HG03066 (cell line): ENCODE measurements at regions not wholly inside any gene's neighbourhood (a gene's known extent, or its start where the extent isn't known, plus 50 kb on each side); places are given as distances from the start of the nearest gene placed in this dataset.

ENCODE experiments used
- ATAC-seq: cut with Tn5 transposase; IDR thresholded peaks from one replicate; pipeline ENCODE4 v1.9.1; 2021; ENCODE audit warnings: low read depth; ENCODE audit not compliant: unreplicated experiment

DNA sequence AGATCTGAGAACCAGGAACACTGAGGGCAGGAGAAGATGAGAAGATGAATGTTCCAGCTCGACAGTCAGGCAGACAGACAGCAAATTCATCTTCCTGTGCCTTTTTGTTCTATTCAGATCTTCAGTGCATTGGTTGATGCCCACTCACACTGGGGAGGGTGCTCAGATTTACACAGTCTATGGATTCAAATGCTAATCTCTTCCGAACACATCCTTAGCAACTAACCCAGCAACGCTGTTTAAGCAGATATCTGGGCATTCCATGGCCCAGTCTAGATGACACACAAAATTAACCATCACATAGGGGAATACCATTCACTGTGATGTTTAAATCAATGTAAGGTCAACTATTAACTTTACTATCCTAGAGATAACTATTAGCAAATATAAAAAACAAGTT is 571.9 kb downstream of the NYAP2 start:
- ATAC-seq, result no peak

DNA sequence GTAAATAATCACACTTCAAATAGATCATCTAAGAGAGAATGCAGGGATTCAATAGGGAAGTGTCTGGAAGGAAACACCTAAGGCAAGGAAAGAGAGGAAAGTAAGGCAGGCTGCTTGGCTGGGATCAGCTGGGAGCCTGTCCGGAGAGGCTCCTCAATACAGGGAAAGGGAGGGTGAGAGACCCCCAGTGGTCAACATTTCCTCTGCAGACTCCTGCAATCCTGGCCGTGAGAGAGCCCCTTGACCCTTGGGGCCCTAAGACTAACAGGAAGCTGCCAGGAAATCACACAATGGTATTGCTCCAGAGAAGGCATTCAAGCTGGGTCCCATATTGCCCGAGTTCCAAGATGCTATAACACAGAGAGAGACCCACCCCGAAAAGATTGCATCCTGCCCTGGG is 549.4 kb downstream of the NYAP2 start:
- no peak for ATAC-seq

DNA sequence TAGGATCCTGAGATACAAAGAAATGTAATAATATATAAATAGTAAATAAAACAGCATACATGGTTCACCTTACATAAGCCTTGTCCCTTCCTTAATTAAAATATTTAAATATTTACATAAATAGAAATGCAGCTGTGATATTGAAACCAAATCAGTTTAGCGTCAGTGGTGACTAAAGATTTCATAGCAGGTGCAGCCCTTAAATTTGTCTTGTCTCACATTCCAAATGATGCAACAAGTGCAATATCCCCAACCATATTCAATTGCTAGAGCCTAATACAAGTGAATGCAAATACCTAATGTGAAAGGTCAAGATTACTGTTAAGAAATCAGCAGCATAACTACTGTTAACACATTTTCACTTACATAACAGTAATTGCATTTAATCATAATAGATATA is 539.5 kb downstream of the NYAP2 start:
- no peak for ATAC-seq

DNA sequence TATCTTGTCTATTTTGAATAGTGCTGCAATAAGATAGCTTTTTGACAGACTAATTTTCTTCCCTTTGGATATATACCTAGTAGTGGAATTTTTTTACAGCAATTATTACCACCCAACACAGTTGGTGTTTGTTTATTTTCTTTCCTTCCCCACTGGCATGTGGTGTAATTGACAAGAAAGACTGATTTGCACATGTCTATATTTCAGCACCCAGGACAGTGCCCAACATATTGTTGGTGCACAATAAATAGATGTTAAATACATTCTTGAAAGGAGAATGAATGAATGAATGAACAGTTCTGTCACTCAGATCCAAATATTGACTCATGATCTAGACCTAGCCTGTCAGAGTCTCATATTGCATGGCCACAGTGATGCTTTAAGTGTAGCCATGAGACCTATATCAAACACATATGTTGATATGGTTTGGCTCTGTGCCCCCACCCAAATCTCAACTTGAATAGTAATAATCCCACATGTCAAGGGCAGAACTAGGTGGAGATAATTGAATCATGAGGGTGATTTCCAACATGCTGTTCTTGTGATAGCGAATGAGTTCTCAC is 538.2 kb downstream of the NYAP2 start:
- no peak for ATAC-seq

DNA sequence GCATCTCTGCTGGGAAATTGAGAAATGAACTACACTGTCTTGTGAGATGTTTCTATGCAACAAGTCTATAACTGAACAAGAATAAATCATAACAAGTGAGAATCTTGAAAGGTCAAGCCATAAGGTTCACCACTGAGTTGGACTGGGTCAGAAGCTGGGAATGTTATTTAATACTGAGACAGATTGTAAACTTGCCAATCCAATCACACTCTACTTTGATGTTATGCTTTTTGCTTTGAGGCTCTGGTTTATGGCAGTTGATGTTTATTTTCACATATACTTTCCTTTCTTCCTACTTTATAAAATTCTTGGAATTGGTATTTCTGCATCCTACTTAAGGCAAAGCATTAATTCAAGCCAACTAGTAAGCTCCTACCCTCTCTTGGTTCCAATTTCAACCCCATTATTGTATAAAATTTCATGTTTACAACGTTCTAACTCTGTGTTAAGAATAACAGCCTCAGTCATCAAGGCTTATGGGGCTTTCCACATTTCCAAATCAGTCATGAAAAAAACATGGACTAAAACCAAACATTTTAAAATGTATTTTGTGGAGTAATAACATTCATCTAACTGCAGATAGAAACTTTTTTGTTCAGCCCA is 533.4 kb downstream of the NYAP2 start:
- ATAC-seq, result no peak

DNA sequence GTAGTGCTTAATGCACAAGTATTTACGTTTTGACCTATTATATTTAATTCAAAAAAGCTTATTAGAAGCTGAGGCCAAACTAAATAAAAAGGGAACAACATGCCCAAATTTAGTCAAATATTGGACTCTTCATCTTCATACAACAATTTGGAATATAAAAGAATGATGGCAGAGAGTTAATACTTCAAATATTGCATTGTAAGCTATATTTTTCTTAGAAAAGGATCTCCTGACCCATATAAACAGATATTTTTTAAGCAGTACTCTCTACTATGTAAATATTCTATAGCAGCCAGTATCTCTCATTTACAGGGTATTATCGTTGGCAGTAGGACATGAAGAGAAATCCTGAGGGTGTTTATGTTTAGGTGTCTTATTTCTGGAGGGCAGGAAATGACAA is 531.2 kb downstream of the NYAP2 start:
- no peak for ATAC-seq

DNA sequence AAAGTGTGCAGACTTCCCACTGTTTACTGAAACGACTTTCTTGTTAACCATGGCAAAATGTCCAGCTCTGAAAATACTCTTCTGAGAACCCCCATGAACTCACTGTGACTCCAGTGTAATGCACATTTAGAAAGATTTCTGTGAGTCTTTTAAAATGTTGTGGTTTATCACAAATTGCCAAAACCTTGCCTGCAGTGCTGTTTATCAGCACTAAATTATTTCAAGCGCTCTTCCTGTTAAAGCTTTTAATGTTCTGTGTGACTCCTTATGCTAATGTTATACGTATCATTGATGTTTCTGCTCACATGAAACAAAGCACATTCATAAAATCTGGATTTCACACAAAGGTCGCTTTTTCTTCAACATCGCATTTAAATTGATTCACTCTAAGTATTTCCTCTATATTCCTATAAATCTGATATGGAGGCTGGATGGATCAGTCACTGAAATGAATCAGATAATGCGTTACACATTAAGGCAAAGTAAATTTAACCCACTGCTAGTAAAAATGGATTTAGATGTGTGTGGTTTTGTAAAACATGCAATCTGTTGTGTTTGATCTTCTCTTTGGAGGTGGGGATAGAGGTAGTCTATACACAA is 521.2 kb downstream of the NYAP2 start:
- no peak for ATAC-seq

DNA sequence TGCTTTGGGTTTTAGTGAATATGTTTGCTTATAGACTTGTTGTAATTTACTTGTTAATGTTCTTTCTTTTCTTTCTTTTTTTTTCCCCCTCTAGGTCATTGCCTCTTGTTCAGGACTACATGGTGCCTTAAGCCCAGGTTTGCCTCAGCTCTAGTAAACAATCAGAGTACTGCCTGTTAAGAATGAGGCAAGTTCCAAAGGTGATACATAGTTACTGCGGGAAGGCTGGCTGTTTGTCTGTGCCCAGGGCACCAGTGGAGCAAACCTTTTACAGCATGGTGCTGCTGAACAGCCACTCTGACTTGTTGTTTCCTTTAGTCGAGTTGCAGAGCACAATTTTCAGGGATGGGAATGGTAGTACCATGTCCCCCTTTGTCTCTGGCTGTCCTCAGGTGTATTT is 517.2 kb downstream of the NYAP2 start:
- ATAC-seq, result no peak

DNA sequence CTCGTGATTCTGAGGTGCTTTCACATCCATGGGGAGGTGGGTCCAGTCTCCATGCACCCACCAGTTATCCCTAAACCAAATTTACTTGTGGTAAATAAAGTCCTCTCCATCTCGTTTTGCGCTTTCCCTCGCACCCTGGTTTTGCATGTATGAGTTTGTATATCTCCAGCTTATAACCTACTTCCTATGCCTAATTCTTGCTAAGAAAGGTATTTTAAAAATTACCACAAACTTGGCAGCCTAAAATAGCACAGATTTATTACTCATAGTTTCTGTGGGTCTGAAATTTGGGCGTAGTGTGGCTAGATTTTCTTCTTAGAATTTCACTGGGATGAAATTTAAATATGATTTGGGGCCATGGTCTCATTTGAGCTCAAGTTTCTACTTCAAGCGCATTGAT is 511.5 kb downstream of the NYAP2 start:
- no peak for ATAC-seq

DNA sequence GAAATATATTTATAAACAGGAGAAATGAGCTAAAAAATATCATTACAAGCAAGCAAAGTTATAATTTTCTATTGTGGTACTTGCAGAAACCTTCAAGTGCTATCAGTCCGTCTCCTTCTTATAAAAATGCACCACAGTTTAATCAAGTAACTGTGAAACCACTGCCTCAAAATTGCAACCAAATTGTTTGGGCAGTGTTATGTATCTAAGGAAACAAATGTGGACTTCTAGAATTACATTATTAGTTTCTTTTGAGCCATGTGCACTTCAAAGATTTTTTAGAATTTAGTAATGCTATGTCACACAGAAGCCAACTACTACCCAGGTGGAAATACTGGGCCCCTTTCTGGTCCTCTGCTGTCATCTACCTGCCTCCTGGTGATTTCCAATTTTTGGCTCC is 495.6 kb downstream of the NYAP2 start:
- ATAC-seq, result no peak

DNA sequence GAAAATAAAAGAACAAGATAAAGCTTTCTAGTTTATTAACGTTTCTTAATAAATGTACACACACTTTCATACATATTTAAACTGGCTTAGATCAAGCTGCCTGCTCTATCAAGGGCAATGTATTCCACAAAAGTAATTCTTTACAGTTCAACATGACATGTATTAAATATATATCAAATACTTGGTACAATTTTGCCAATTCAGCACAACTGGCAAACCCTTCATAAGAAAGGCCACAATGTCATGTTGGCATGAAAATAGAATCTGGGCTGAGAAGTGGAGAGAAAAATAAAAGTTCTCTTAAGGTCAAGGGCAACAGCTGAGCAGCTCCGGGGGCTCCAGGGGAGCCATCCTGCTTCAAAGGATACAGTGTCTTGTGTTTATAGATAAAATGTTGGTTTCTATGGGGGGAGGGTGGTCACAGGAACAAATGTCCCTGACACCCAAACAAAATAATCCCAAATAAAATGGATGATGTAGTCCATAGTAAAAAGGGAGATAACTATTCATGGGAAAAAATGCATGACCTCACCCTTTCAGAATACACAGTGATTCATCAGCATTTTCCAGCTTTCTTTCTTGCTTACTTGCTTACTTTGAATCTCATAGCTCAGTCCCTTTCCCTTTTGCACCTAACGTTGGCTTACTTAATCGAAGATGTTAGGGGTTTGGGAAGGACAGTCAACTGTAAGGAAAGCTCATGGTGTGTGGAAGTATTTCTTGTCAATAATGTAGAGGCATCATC is 494.9 kb downstream of the NYAP2 start:
- ATAC-seq, result no peak

DNA sequence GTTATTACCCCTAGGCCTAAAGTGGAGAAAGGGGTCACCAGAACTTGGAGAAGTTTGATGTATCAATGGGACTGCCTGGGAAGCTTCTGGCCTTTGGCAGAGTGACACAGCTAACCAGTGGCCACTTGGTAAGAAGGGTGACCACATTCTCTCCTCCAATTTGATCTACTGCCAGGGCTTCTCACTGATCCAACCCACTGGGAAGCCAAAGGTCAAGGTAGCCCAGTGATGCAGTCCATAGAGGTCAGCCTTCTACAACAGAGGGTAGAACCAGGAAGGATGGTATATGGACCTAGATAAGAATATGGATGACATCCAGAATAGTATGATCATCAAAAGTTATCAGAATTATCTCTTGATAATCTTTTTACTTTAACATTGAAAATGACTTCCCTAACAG is 493.6 kb downstream of the NYAP2 start:
- ATAC-seq, result no peak

DNA sequence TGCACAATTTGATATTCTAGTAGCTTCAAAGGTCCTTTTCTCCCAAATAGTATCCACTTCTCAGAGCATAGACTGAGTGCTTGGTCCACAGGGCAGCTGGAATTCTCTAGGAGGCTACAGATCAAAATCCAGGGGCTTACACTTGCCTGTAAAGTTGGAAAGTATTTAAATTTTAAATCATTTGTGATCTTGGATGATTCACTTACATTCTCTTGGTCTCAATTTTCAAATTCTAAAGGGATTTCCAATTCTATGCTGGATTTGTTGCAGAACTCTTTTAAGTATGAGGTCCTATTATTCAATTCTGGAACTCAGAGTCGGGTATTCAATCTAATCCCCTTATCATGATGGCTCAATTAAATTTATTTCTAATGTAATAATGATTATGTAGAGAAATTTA is 492.3 kb downstream of the NYAP2 start:
- no peak for ATAC-seq

DNA sequence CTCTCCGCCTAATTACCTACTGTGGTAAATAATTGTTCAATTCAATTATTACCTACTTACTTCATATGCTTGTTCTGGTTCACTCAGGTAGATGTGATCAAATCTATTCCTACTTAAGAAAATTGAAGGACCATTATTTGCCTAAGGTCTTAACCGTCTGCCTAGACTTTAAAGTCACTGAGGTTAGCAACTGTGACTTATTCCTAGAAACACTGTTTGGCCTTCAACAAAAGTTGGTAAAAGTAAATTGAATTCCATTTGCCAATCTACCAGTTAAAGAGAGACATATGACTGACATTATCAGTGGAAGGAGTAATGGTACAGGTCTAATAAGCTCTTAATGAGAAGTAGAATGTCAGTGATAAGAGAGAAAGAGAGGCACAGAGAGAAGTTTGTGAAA is 491.5 kb downstream of the NYAP2 start:
- ATAC-seq, result no peak

DNA sequence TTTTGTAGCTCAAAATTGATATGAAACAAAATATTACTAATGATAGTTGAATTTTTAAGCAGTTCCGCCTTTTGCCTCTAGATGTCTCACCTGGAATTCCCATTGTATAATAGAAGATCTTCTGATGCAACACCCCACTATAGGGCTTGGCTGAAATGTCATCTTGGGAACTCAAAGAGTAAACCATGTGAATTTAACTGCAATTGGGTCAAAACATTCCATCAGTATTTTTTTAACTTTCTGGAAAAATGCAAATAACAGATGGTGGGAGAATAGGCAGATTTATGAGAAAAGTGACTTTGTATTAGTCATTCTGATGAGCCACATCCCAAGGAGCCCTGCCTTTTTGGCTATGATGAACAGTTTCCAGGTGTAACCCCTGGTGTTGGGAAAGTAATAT is 489.9 kb downstream of the NYAP2 start:
- no peak for ATAC-seq

DNA sequence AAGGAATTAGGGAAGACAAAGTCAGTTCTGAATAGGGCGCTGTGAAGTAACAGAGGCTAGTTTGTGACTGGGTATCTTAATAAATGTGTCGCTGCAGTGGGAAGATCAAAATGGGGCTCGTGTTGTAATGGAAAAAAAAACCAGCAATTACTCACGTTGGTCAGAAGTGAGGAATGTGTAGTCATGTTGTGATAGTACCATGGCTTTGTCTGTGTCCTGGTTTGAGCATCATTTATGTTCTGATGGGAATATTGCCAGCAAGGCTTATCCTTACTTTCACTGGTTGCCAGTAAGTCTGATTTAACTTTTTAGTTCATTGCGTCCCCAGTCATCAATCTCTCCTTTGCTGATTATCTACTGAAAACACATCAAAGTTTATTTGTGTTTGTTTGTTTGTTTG is 467.6 kb downstream of the NYAP2 start:
- no peak for ATAC-seq

DNA sequence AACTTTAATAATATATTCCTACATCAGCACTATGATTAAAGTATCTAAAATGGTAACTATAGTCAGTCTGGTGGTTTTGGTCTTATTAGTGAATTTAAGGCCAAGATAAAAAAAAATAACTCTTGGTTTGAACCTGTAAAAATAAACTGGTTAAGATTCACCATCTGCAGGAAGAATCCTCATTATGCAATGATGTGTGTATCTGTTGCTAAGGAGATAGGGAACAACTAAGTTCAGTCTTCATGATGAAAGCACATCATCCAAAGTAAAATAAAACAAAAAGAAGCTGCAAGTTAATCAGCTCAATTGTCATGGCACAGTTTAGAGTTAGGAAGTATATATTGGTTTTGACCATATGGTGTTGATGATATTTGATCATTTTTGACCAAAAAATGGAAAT is 466.0 kb downstream of the NYAP2 start:
- no peak for ATAC-seq

DNA sequence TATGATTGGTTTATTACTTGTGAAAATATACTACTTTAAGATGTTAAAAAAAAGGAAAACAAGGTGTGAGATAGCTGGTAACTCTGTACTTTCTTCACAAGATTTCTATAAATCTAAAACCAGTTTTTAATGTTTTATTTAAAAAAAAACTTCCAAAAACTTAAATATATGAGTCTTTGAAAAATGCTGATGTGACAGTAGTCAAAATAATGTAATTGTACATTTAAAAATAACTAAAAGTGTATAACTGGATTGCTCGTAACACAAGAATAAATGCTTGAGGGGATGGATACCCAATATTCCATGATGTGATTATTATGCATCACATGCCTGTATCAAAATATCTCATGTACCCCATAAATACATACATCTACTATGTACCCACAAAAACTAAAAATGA is 464.9 kb downstream of the NYAP2 start:
- ATAC-seq, result no peak

DNA sequence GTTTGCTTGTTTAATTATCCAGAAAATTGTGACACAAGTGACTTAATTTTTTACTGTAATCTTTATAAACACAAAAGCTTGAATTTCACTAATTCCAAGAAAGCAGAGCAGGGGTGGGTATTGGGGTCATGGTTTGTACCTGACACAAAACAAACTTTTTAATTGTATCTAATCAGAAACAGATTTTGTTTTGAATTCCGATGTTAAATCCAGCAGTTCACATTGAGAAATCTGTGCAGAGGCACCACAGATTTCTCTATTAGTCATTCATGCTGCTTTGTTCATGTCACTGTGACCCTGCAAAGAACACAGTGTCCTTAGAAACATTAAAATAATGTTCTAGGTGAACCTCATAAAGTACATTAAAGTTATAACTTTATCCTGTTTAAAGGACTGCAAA is 443.4 kb downstream of the NYAP2 start:
- ATAC-seq, result no peak

DNA sequence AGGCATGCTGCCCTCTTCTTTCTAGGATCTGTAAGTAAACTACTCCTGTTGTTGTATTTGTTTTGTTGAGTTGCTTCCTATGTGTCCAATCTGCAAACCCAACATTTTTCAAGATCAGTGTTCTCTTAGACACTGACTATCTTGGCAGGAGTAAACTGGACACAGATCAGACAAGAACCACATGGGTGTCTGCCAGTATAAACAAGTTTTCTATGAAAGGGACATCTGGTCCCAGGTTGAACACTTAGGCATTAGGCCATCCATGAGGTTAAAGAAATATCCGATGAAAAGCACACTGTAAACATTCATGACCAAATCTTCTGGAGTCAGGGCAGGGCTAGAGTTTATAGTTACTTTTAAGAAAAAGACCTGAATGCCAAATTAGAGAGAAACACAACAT is 441.8 kb downstream of the NYAP2 start:
- no peak for ATAC-seq

DNA sequence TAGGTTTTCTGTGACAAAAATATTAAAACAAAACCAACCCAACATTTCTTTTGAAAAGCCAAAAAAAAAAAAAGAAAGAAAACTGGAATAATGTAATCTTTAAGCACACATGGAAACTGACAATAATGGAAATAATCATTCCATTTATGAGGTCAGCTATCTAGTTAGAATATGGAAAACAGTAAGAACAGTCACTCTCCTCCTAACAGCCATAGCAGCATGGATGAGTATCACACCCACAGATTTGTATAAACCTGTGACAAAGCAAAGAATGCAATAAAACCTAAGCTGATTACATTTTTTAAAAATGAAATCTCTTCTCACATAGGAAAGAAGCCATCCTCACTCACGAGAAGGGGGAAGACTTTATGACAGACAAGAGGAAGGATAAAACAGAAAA is 437.8 kb downstream of the NYAP2 start:
- ATAC-seq, result no peak
